Mucosa of rectum (tissue), 2 donors: ENCODE measurements at regions not wholly inside any gene's neighbourhood (a gene's known extent, or its start where the extent isn't known, plus 50 kb on each side); places are given as distances from the start of the nearest gene placed in this dataset.

Source experiments
- H3K27ac ChIP-seq, 2 donors: one replicate each; pipeline ENCODE4 v1.7.0; 2013; ENCODE audit warnings: inconsistent platforms in 2 of 2, low read depth in 2 of 2, low read length in 2 of 2
- H3K27me3 ChIP-seq, 2 donors: one replicate each; pipeline ENCODE4 v1.7.0; 2013; ENCODE audit warnings: low read length in 2 of 2; ENCODE audit not compliant: control insufficient read depth in 2 of 2, insufficient read depth in 2 of 2
- H3K36me3 ChIP-seq, 2 donors: one replicate each; pipeline ENCODE4 v1.7.0; 2013; ENCODE audit warnings: low read length in 2 of 2; ENCODE audit not compliant: control insufficient read depth in 2 of 2, insufficient read depth in 2 of 2
- H3K4me1 ChIP-seq, 2 donors: one replicate each; pipeline ENCODE4 v1.7.0; 2013; ENCODE audit warnings: low read length in 2 of 2, mild to moderate bottlenecking in 1 of 2; ENCODE audit not compliant: control insufficient read depth in 2 of 2, insufficient read depth in 2 of 2
- H3K4me3 ChIP-seq, 2 donors: one replicate each; pipeline ENCODE4 v1.7.0; 2013; ENCODE audit warnings: low read length in 2 of 2
- H3K9ac ChIP-seq, 2 donors: one replicate each; pipeline ENCODE4 v1.7.0; 2013; ENCODE audit warnings: low read length in 2 of 2, low read depth in 1 of 2, mild to moderate bottlenecking in 1 of 2
- H3K9me3 ChIP-seq, 2 donors: one replicate each; pipeline ENCODE4 v1.7.0; 2013; ENCODE audit warnings: low read length in 2 of 2; ENCODE audit not compliant: control insufficient read depth in 2 of 2
- donor health status: healthy.
- donor health status: Normal muscosa, but diverticular disease.

- H3K36me3 ChIP-seq: no peaks in the 10 kb centered on the region
- H3K27ac ChIP-seq: no peak overlapping the region
- no peak overlapping the region for H3K4me3 ChIP-seq
- peaks cover 2 to 14% of the 10 kb centered on the region in 2 donors for H3K4me1 ChIP-seq
- H3K27me3 ChIP-seq: no peaks in the 10 kb centered on the region
- H3K9ac ChIP-seq: no peak overlapping the region
- no peaks in the 10 kb centered on the region for H3K9me3 ChIP-seq
Measured at GRCh38 chr6:29884261-29884660, 56.6 kb downstream of the HLA-G start.

- peak overlapping the region; percentile 79 to 91 for H3K4me3 ChIP-seq
- H3K36me3 ChIP-seq: peaks cover 4 to 6% of the 10 kb centered on the region in 2 donors
- peak overlapping the region; percentile 87 to 96 for H3K9ac ChIP-seq
- H3K27ac ChIP-seq: peak overlapping the region in 1 of 2 donors; percentile 96
- no peaks in the 10 kb centered on the region for H3K9me3 ChIP-seq
- H3K27me3 ChIP-seq: no peaks in the 10 kb centered on the region
- H3K4me1 ChIP-seq: peaks cover 2 to 14% of the 10 kb centered on the region in 2 donors
Measured at GRCh38 chr6:29886701-29887100, 55.6 kb upstream of the HLA-A start.

- peak overlapping the region; percentile 79 to 91 for H3K4me3 ChIP-seq
- no peaks in the 10 kb centered on the region for H3K27me3 ChIP-seq
- peak overlapping the region; percentile 87 to 96 for H3K9ac ChIP-seq
- peak overlapping the region; percentile 93 to 96 for H3K27ac ChIP-seq
- H3K4me1 ChIP-seq: peaks cover 2 to 14% of the 10 kb centered on the region in 2 donors
- H3K36me3 ChIP-seq: peaks cover 4 to 10% of the 10 kb centered on the region in 2 donors
- H3K9me3 ChIP-seq: no peaks in the 10 kb centered on the region
Measured at GRCh38 chr6:29887330-29887818, 55.0 kb upstream of the HLA-A start.

- H3K9ac ChIP-seq: peak overlapping the region; percentile 87 to 96
- peaks cover 4 to 10% of the 10 kb centered on the region in 2 donors for H3K36me3 ChIP-seq
- H3K9me3 ChIP-seq: no peaks in the 10 kb centered on the region
- H3K4me1 ChIP-seq: peaks cover 2 to 14% of the 10 kb centered on the region in 2 donors
- H3K27ac ChIP-seq: peak overlapping the region; percentile 93 to 96
- no peaks in the 10 kb centered on the region for H3K27me3 ChIP-seq
- peak overlapping the region; percentile 79 to 91 for H3K4me3 ChIP-seq
Measured at GRCh38 chr6:29887819-29888776, 54.2 kb upstream of the HLA-A start.
